ENCODE measurements at regions not wholly inside any gene's neighbourhood (a gene's known extent, or its start where the extent isn't known, plus 50 kb on each side); places are given as distances from the start of the nearest gene placed in this dataset.

DNA sequence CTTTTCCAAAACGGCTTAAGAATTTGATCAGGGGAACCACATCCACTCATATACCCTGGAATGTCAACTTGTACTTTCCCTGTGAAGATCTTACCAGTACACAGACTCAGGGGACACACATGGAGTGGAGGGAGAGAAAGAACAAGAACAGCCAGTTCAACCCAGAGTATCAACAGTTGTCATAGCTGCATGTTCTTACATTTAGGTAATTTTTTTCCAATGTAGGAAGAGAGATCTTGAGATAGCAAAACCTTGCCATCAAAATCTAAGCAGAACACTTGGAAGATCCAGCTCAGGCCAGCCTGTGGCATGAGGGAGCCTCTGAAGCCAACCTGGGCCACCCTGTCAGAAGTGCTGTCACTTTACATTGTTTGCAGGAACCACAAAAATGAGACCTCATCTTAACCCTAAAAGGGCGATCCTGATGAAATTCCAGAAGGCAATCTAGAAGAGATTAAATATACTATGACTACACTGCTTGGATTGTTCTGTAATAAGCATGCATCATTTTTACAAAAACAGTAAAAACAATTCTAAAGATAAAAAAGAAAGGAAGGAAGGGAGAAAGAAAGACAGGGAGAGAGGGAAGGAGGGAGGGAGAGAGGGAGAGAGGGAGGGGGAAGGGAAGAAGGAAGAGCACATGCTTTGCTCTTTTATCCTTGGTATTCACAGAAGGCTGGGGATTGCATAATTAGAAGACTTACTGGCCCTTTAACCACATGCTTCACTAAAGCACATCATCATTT lies 124.7 kb upstream of the TCF21 start:
- Histone ChIP-seq H3K27ac (ENCODE audit: insufficient read depth, low read depth, low read length) (no peak overlapping the region), H3K36me3 (ENCODE audit: control insufficient read depth in 2 of 2, extremely low read depth in 1 of 2, insufficient read depth in 2 of 2, low read length in 2 of 2) (no peaks in the 10 kb centered on the region), H3K4me2 (ENCODE audit: insufficient read depth, low read length) (no peak overlapping the region), H2AFZ (ENCODE audit: low read depth, low read length) (no peak overlapping the region), H3K4me1 (ENCODE audit: control insufficient read depth, extremely low read depth, insufficient read depth, low read length) (peaks cover 2% of the 10 kb centered on the region), H3K4me3 (replicated peaks in 1 of 3; ENCODE audit: insufficient read depth in 1 of 3, low read depth in 1 of 3, low read length in 3 of 3) (no peak overlapping the region), H3K9me1 (replicated peaks; ENCODE audit: control insufficient read depth, extremely low read depth, insufficient read depth, low read length) (no peaks in the 10 kb centered on the region), H3K9me3 (replicated peaks; ENCODE audit: control insufficient read depth, insufficient read depth, low read length) (no peaks in the 10 kb centered on the region), H3K9ac (replicated peaks; ENCODE audit: extremely low read depth, insufficient read depth, low read length) (no peak overlapping the region), H4K20me1 (replicated peaks; ENCODE audit: control insufficient read depth, extremely low read depth, insufficient read depth, low read length) (no peaks in the 10 kb centered on the region), H3K27me3 (ENCODE audit: control insufficient read depth in 2 of 2, insufficient read depth in 2 of 2, low read length in 2 of 2) (peaks cover 8 to 17% of the 10 kb centered on the region in 2 experiments), H3K79me2 (ENCODE audit: control insufficient read depth, insufficient read depth, low read length) (no peaks in the 10 kb centered on the region)
- DNase-seq (ENCODE audit: low read depth, low spot score) (no peak), FAIRE-seq (no peak)
- ChIA-PET CTCF (no interaction called here), POLR2A (no interaction called here)
- no TSS peak for BruUV-seq (replicated peaks)
- dilution Hi-C loops (cut with MboI; ENCODE audit: extremely low pct_ligation_motif_present, low sequenced_read_pairs) (no loop called here), intact Hi-C loops (cut with micrococcal nuclease) (no loop called here)
- TF ChIP-seq POLR2A (IDR thresholded peaks at IDR 0.05; ENCODE audit: low read depth, low read length): no peak
- no peak for TF ChIP-seq POLR2AphosphoS5 (IDR thresholded peaks at IDR 0.05; ENCODE audit: insufficient read depth, low read depth, low read length)
- no peak for TF ChIP-seq MYC (IDR thresholded peaks at IDR 0.05; ENCODE audit: low read depth, low read length)
- TF ChIP-seq, protein P1, sequence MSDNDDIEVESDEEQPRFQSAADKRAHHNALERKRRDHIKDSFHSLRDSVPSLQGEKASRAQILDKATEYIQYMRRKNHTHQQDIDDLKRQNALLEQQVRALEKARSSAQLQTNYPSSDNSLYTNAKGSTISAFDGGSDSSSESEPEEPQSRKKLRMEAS (IDR thresholded peaks at IDR 0.05; ENCODE audit: insufficient read depth, insufficient read length): no peak
- no peak for TF ChIP-seq GATA2 (IDR thresholded peaks at IDR 0.05; ENCODE audit: insufficient read depth, insufficient read length, low read depth, low read length)
- TF ChIP-seq JUN (IDR thresholded peaks at IDR 0.05; ENCODE audit: borderline replicate concordance, insufficient read depth, insufficient read length, low read depth): no peak
- TF ChIP-seq, protein P2, sequence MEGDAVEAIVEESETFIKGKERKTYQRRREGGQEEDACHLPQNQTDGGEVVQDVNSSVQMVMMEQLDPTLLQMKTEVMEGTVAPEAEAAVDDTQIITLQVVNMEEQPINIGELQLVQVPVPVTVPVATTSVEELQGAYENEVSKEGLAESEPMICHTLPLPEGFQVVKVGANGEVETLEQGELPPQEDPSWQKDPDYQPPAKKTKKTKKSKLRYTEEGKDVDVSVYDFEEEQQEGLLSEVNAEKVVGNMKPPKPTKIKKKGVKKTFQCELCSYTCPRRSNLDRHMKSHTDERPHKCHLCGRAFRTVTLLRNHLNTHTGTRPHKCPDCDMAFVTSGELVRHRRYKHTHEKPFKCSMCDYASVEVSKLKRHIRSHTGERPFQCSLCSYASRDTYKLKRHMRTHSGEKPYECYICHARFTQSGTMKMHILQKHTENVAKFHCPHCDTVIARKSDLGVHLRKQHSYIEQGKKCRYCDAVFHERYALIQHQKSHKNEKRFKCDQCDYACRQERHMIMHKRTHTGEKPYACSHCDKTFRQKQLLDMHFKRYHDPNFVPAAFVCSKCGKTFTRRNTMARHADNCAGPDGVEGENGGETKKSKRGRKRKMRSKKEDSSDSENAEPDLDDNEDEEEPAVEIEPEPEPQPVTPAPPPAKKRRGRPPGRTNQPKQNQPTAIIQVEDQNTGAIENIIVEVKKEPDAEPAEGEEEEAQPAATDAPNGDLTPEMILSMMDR (IDR thresholded peaks at IDR 0.05; ENCODE audit: extremely low read depth in 1 of 2, insufficient read depth in 1 of 2, low read depth in 1 of 2, low read length in 2 of 2): no peak
- no peak for TF ChIP-seq FOS (IDR thresholded peaks at IDR 0.05; ENCODE audit: borderline replicate concordance, insufficient read depth, low read length)
- TF ChIP-seq EZH2 (IDR thresholded peaks at IDR 0.05; ENCODE audit: borderline replicate concordance, low read depth, low read length, severe bottlenecking): no peak
